SK-N-SH treated with all-trans-retinoic acid at 6 μM for 48 hours (cell line): ENCODE measurements at regions not wholly inside any gene's neighbourhood (a gene's known extent, or its start where the extent isn't known, plus 50 kb on each side); places are given as distances from the start of the nearest gene placed in this dataset.

ENCODE experiments used
- ATAC-seq: fragments of 200-7000 bp; cut with Tn5 transposase; 3 replicates; pipeline ENCODE4 v1.9.1; 2020; ENCODE audit warnings: mild to moderate bottlenecking, moderate library complexity
- ARNTL ChIP-seq: fragments of 450-650 bp; formaldehyde crosslinking; IDR thresholded peaks from 2 replicates; pipeline ENCODE4 v1.5.0; 2020; ENCODE audit warnings: low read depth, mild to moderate bottlenecking, moderate library complexity, borderline replicate concordance
- BACH2 ChIP-seq: fragments of 250-450 bp; sonication (Bioruptor Pico); IDR thresholded peaks from 2 replicates; pipeline ENCODE4 v1.9.0; 2021; ENCODE audit warnings: mild to moderate bottlenecking, borderline replicate concordance
- CSDC2 ChIP-seq: fragments of 250-450 bp; sonication (Bioruptor Pico); IDR thresholded peaks from 2 replicates; pipeline ENCODE4 v1.5.0; 2020; ENCODE audit warnings: mild to moderate bottlenecking, moderate library complexity
- ESRRG ChIP-seq: fragments of 250-450 bp; sonication (Bioruptor Pico); IDR thresholded peaks from 2 replicates; pipeline ENCODE4 v1.6.1; 2021; ENCODE audit warnings: mild to moderate bottlenecking
- GLIS3 ChIP-seq: fragments of 250-450 bp; sonication (Bioruptor Pico); IDR thresholded peaks from 2 replicates; pipeline ENCODE4 v1.5.0; 2020; ENCODE audit warnings: mild to moderate bottlenecking, moderate library complexity
- ISL1 ChIP-seq: fragments of 250-450 bp; sonication (Bioruptor Pico); IDR thresholded peaks from 2 replicates; pipeline ENCODE4 v2.1.2; 2022; ENCODE audit warnings: mild to moderate bottlenecking, moderate library complexity
- OSR1 ChIP-seq: fragments of 250-450 bp; sonication (Bioruptor Pico); IDR thresholded peaks from 2 replicates; pipeline ENCODE4 v1.8.0; 2022; ENCODE audit warnings: moderate library complexity, mild to moderate bottlenecking, inconsistent platforms
- PPARA ChIP-seq: fragments of 250-450 bp; sonication (Bioruptor Pico); IDR thresholded peaks from 2 replicates; pipeline ENCODE4 v1.5.0; 2020; ENCODE audit warnings: mild to moderate bottlenecking, borderline replicate concordance
- RARB ChIP-seq: fragments of 250-450 bp; sonication (Bioruptor Pico); IDR thresholded peaks from 2 replicates; pipeline ENCODE4 v1.8.0; 2021; ENCODE audit warnings: mild to moderate bottlenecking, moderate library complexity
- SNAI2 ChIP-seq: fragments of 250-450 bp; sonication (Bioruptor Pico); IDR thresholded peaks from 2 replicates; pipeline ENCODE4 v1.5.0; 2020; ENCODE audit warnings: mild to moderate bottlenecking, moderate library complexity
- TCF4 ChIP-seq: fragments of 250-450 bp; sonication (Bioruptor Pico); IDR thresholded peaks from 2 replicates; pipeline ENCODE4 v1.8.0; 2021; ENCODE audit warnings: mild to moderate bottlenecking, moderate library complexity, borderline replicate concordance
- TOX ChIP-seq: fragments of 250-450 bp; sonication (Bioruptor Pico); IDR thresholded peaks from 2 replicates; pipeline ENCODE4 v1.8.0; 2021; ENCODE audit warnings: mild to moderate bottlenecking, moderate library complexity, borderline replicate concordance
- ZC3H10 ChIP-seq: fragments of 250-450 bp; sonication (Bioruptor Pico); IDR thresholded peaks from 2 replicates; pipeline ENCODE4 v1.5.1; 2021; ENCODE audit warnings: mild to moderate bottlenecking, moderate library complexity
- ZFP3 ChIP-seq: fragments of 250-450 bp; sonication (Bioruptor Pico); IDR thresholded peaks from 2 replicates; pipeline ENCODE4 v1.5.0; 2020; ENCODE audit warnings: mild to moderate bottlenecking, moderate library complexity
- ZFP30 ChIP-seq: fragments of 450-650 bp; formaldehyde crosslinking; IDR thresholded peaks from 2 replicates; pipeline ENCODE4 v1.5.0; 2022; ENCODE audit warnings: mild to moderate bottlenecking, moderate library complexity
- ZNF565 ChIP-seq: fragments of 450-650 bp; formaldehyde crosslinking; conservative IDR thresholded peaks from 2 replicates; pipeline ENCODE4 v1.5.0; 2020; ENCODE audit warnings: low read depth, mild to moderate bottlenecking, moderate library complexity
- ZNF70 ChIP-seq: fragments of 450-650 bp; formaldehyde crosslinking; IDR thresholded peaks from 2 replicates; pipeline ENCODE4 v1.5.0; 2020; ENCODE audit warnings: mild to moderate bottlenecking, moderate library complexity
- ZNF8 ChIP-seq: fragments of 450-650 bp; formaldehyde crosslinking; IDR thresholded peaks from 2 replicates; pipeline ENCODE4 v1.5.0; 2020; ENCODE audit warnings: mild to moderate bottlenecking, moderate library complexity
- TF ChIP-seq, protein P1 (sequence below): fragments of 250-450 bp; sonication (Bioruptor Pico); IDR thresholded peaks from 2 replicates; pipeline ENCODE4 v1.8.0; 2021; ENCODE audit warnings: low read depth, mild to moderate bottlenecking, moderate library complexity, borderline replicate concordance
- TF ChIP-seq, protein P2 (sequence below): fragments of 250-450 bp; sonication (Bioruptor Pico); IDR thresholded peaks from 2 replicates; pipeline ENCODE4 v1.8.0; 2020; ENCODE audit warnings: mild to moderate bottlenecking, moderate library complexity, borderline replicate concordance
- TF ChIP-seq, protein P3 (sequence below): fragments of 250-450 bp; sonication (Bioruptor Pico); IDR thresholded peaks from 2 replicates; pipeline ENCODE4 v1.5.1; 2021; ENCODE audit warnings: mild to moderate bottlenecking, moderate library complexity
- TF ChIP-seq, protein P4 (sequence below): fragments of 250-450 bp; sonication (Bioruptor Pico); IDR thresholded peaks from 2 replicates; pipeline ENCODE4 v1.5.0; 2020; ENCODE audit warnings: mild to moderate bottlenecking, moderate library complexity
- TF ChIP-seq, protein P5 (sequence below): fragments of 250-450 bp; sonication (Bioruptor Pico); IDR thresholded peaks from 2 replicates; pipeline ENCODE4 v1.5.1; 2020; ENCODE audit warnings: low read depth, mild to moderate bottlenecking, moderate library complexity

DNA sequence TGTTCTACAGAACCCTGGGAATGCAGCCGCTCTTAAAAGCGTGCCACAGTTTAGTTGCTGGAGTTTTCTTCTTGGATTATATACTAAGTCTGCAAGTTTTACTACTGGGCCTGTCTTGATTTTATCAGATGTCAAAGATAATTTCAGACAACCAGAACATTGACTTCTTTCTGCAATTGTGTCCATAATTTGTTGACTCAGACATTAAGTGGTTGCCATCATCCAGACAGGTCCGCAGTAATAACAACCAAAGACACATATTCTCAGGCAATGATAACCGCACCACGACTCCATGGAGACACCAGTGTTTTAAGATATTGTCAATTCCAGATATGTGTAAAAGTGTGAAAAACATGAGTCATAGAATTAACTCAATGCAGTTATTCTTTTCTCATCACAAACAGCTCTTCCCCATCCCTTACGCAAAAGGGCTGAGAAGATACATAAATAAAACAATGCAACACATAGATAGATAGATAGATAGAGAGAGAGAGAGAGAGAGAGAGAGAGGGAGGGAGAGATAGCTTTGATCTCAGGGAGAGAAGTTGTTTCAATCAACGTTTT lies 90.4 kb upstream of the FMN2 start:
- ATAC-seq = peak; percentile 73
- TF ChIP-seq, protein P1, sequence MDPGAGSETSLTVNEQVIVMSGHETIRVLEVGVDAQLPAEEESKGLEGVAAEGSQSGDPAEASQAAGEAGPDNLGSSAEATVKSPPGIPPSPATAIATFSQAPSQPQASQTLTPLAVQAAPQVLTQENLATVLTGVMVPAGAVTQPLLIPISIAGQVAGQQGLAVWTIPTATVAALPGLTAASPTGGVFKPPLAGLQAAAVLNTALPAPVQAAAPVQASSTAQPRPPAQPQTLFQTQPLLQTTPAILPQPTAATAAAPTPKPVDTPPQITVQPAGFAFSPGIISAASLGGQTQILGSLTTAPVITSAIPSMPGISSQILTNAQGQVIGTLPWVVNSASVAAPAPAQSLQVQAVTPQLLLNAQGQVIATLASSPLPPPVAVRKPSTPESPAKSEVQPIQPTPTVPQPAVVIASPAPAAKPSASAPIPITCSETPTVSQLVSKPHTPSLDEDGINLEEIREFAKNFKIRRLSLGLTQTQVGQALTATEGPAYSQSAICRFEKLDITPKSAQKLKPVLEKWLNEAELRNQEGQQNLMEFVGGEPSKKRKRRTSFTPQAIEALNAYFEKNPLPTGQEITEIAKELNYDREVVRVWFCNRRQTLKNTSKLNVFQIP (CRISPR knock-in tag) = peak; percentile 63; the same call in 1 of the 2 replicates
- TF ChIP-seq GLIS3 (CRISPR knock-in tag) (no peak), CSDC2 (CRISPR knock-in tag) (no peak), ARNTL (no peak), ESRRG (CRISPR knock-in tag) (no peak), ZNF70 (CRISPR knock-in tag) (no peak), ZC3H10 (CRISPR knock-in tag) (peak; percentile 97), TCF4 (CRISPR knock-in tag) (no peak), OSR1 (no peak), PPARA (no peak), ZNF565 (no peak), SNAI2 (CRISPR knock-in tag) (no peak), TOX (CRISPR knock-in tag) (peak; percentile 70; the same call in 1 of the 2 replicates), RARB (CRISPR knock-in tag) (peak; percentile 82), ISL1 (CRISPR knock-in tag) (no peak), ZNF8 (CRISPR knock-in tag) (no peak), ZFP30 (CRISPR knock-in tag) (no peak), ZFP3 (CRISPR knock-in tag) (no peak), BACH2 (CRISPR knock-in tag) (no peak)
- TF ChIP-seq, protein P2, sequence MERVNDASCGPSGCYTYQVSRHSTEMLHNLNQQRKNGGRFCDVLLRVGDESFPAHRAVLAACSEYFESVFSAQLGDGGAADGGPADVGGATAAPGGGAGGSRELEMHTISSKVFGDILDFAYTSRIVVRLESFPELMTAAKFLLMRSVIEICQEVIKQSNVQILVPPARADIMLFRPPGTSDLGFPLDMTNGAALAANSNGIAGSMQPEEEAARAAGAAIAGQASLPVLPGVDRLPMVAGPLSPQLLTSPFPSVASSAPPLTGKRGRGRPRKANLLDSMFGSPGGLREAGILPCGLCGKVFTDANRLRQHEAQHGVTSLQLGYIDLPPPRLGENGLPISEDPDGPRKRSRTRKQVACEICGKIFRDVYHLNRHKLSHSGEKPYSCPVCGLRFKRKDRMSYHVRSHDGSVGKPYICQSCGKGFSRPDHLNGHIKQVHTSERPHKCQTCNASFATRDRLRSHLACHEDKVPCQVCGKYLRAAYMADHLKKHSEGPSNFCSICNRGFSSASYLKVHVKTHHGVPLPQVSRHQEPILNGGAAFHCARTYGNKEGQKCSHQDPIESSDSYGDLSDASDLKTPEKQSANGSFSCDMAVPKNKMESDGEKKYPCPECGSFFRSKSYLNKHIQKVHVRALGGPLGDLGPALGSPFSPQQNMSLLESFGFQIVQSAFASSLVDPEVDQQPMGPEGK (CRISPR knock-in tag) = peak; percentile 62; the same call in 1 of the 2 replicates
- TF ChIP-seq, protein P3, sequence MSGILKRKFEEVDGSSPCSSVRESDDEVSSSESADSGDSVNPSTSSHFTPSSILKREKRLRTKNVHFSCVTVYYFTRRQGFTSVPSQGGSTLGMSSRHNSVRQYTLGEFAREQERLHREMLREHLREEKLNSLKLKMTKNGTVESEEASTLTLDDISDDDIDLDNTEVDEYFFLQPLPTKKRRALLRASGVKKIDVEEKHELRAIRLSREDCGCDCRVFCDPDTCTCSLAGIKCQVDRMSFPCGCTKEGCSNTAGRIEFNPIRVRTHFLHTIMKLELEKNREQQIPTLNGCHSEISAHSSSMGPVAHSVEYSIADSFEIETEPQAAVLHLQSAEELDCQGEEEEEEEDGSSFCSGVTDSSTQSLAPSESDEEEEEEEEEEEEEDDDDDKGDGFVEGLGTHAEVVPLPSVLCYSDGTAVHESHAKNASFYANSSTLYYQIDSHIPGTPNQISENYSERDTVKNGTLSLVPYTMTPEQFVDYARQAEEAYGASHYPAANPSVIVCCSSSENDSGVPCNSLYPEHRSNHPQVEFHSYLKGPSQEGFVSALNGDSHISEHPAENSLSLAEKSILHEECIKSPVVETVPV (CRISPR knock-in tag) = no peak
- TF ChIP-seq, protein P4, sequence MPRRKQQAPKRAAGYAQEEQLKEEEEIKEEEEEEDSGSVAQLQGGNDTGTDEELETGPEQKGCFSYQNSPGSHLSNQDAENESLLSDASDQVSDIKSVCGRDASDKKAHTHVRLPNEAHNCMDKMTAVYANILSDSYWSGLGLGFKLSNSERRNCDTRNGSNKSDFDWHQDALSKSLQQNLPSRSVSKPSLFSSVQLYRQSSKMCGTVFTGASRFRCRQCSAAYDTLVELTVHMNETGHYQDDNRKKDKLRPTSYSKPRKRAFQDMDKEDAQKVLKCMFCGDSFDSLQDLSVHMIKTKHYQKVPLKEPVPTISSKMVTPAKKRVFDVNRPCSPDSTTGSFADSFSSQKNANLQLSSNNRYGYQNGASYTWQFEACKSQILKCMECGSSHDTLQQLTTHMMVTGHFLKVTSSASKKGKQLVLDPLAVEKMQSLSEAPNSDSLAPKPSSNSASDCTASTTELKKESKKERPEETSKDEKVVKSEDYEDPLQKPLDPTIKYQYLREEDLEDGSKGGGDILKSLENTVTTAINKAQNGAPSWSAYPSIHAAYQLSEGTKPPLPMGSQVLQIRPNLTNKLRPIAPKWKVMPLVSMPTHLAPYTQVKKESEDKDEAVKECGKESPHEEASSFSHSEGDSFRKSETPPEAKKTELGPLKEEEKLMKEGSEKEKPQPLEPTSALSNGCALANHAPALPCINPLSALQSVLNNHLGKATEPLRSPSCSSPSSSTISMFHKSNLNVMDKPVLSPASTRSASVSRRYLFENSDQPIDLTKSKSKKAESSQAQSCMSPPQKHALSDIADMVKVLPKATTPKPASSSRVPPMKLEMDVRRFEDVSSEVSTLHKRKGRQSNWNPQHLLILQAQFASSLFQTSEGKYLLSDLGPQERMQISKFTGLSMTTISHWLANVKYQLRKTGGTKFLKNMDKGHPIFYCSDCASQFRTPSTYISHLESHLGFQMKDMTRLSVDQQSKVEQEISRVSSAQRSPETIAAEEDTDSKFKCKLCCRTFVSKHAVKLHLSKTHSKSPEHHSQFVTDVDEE (CRISPR knock-in tag) = no peak
- TF ChIP-seq, protein P5, sequence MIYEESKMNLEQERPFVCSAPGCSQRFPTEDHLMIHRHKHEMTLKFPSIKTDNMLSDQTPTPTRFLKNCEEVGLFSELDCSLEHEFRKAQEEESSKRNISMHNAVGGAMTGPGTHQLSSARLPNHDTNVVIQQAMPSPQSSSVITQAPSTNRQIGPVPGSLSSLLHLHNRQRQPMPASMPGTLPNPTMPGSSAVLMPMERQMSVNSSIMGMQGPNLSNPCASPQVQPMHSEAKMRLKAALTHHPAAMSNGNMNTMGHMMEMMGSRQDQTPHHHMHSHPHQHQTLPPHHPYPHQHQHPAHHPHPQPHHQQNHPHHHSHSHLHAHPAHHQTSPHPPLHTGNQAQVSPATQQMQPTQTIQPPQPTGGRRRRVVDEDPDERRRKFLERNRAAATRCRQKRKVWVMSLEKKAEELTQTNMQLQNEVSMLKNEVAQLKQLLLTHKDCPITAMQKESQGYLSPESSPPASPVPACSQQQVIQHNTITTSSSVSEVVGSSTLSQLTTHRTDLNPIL = no peak
- TF ChIP-seq, all 23 proteins: peak for 5

DNA sequence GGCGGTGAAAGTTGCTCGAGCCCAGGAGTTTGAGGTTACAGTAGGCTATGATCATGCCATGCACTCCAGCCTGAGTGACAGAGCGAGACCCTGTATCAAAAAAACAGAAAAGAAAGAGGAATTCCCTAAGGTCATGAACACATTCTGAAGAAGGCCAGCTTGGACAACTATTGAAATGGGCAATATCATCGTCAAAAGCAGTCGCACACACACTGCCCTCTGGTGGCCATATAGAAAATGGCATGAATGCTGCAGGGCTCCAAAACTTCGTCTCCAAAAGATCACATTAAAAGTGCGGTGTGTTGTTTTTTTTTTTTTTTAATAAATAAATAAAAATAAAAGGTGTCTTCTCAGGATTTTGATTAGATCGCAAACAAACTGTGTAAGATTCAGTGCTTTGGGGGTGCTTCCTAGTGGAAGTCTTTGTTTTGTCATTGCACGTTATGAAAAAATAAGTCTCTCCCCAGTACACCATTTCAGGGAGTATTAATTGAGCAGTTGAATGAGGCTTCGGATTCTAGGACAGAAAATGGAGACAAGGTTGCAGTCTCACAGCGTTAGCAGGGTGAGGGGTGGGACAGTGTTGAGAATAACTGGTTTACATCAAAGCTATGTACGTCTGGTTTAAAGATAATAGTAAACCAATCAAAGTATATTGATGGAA lies 87.5 kb upstream of the FMN2 start:
- no peak for ATAC-seq
- TF ChIP-seq, protein P3 (CRISPR knock-in tag) = no peak
- no peak for TF ChIP-seq ZNF70 (CRISPR knock-in tag)
- no peak for TF ChIP-seq ZNF8 (CRISPR knock-in tag)
- TF ChIP-seq CSDC2 (CRISPR knock-in tag) = no peak
- TF ChIP-seq GLIS3 (CRISPR knock-in tag) = no peak
- no peak for TF ChIP-seq ZFP3 (CRISPR knock-in tag)
- TF ChIP-seq TOX (CRISPR knock-in tag) = no peak
- TF ChIP-seq, protein P4 (CRISPR knock-in tag) = no peak
- no peak for TF ChIP-seq ZC3H10 (CRISPR knock-in tag)
- TF ChIP-seq ZNF565 = no peak
